ENCODE measurements at regions not wholly inside any gene's neighbourhood (a gene's known extent, or its start where the extent isn't known, plus 50 kb on each side); places are given as distances from the start of the nearest gene placed in this dataset.
"Not testable (repeated sequence)": the region's sequence is repeated elsewhere in the genome, so short reads cannot be mapped to it uniquely, and the experiment has no call there.

GRCh38 chr2:83994633-83995179 lies 464.4 kb downstream of the SUCLG1 start:
- no peaks in the 10 kb centered on the region for H3K36me3 ChIP-seq (ENCODE audit: insufficient read depth, low read length)
- H3K27ac ChIP-seq, result no peak overlapping the region
- H3K9me3 ChIP-seq (ENCODE audit: low read depth, low read length), result no peaks in the 10 kb centered on the region
- H3K4me3 ChIP-seq, result no peak overlapping the region
- no peak overlapping the region for H3K9ac ChIP-seq (ENCODE audit: insufficient read length)
- TF ChIP-seq EZH2 (IDR thresholded peaks at IDR 0.05) (no peak), FOXP2 (optimal IDR thresholded peaks at IDR 0.05; ENCODE audit: control extremely low read depth, extremely low read length, insufficient read depth) (no peak), POLR2AphosphoS5 (IDR thresholded peaks at IDR 0.05; ENCODE audit: borderline replicate concordance, low read depth, low read length) (no peak)
- no peak for DNase-seq (ENCODE audit: low read depth, low spot score)

- no peak for TF ChIP-seq FOXP2 (optimal IDR thresholded peaks at IDR 0.05; ENCODE audit: control extremely low read depth, extremely low read length, insufficient read depth)
- TF ChIP-seq EZH2 (IDR thresholded peaks at IDR 0.05), result no peak
- no peak for TF ChIP-seq POLR2AphosphoS5 (IDR thresholded peaks at IDR 0.05; ENCODE audit: borderline replicate concordance, low read depth, low read length)
- Histone ChIP-seq H3K36me3 (ENCODE audit: insufficient read depth, low read length) (no peaks in the 10 kb centered on the region), H3K4me3 (no peak overlapping the region), H3K9ac (ENCODE audit: insufficient read length) (no peak overlapping the region), H3K27ac (no peak overlapping the region), H3K9me3 (ENCODE audit: low read depth, low read length) (no peaks in the 10 kb centered on the region)
- DNase-seq (ENCODE audit: low read depth, low spot score), result no peak
Measured at GRCh38 chr2:83993873-83994632, 465.0 kb downstream of the SUCLG1 start.

- H3K9me3 ChIP-seq (ENCODE audit: low read depth, low read length), result no peaks in the 10 kb centered on the region
- no peaks in the 10 kb centered on the region for H3K36me3 ChIP-seq (ENCODE audit: insufficient read depth, low read length)
- no peak for DNase-seq (ENCODE audit: low read depth, low spot score)
- no peak overlapping the region for H3K27ac ChIP-seq
- TF ChIP-seq FOXP2 (optimal IDR thresholded peaks at IDR 0.05; ENCODE audit: control extremely low read depth, extremely low read length, insufficient read depth), result no peak
- no peak for TF ChIP-seq EZH2 (IDR thresholded peaks at IDR 0.05)
- TF ChIP-seq POLR2AphosphoS5 (IDR thresholded peaks at IDR 0.05; ENCODE audit: borderline replicate concordance, low read depth, low read length), result no peak
- no peak overlapping the region for H3K9ac ChIP-seq (ENCODE audit: insufficient read length)
- no peak overlapping the region for H3K4me3 ChIP-seq
Measured at GRCh38 chr2:83991992-83992391, 467.1 kb downstream of the SUCLG1 start.

GRCh38 chr2:83990636-83991035 lies 468.4 kb downstream of the SUCLG1 start:
- no peak overlapping the region for H3K4me3 ChIP-seq
- no peaks in the 10 kb centered on the region for H3K36me3 ChIP-seq (ENCODE audit: insufficient read depth, low read length)
- H3K27ac ChIP-seq, result no peak overlapping the region
- DNase-seq (ENCODE audit: low read depth, low spot score), result no peak
- TF ChIP-seq POLR2AphosphoS5 (IDR thresholded peaks at IDR 0.05; ENCODE audit: borderline replicate concordance, low read depth, low read length), result no peak
- no peak for TF ChIP-seq EZH2 (IDR thresholded peaks at IDR 0.05)
- no peak for TF ChIP-seq FOXP2 (optimal IDR thresholded peaks at IDR 0.05; ENCODE audit: control extremely low read depth, extremely low read length, insufficient read depth)
- no peak overlapping the region for H3K9ac ChIP-seq (ENCODE audit: insufficient read length)
- H3K9me3 ChIP-seq (ENCODE audit: low read depth, low read length), result no peaks in the 10 kb centered on the region

- H3K27ac ChIP-seq; H3K4me3 ChIP-seq; H3K36me3 ChIP-seq (ENCODE audit: insufficient read depth, low read length): not testable (repeated sequence)
Measured at GRCh38 chr2:83976628-83977027, 482.5 kb downstream of the SUCLG1 start.

GRCh38 chr2:83972128-83972527 lies 487.0 kb downstream of the SUCLG1 start:
- no peak for TF ChIP-seq EZH2 (IDR thresholded peaks at IDR 0.05)
- no peak for TF ChIP-seq FOXP2 (optimal IDR thresholded peaks at IDR 0.05; ENCODE audit: control extremely low read depth, extremely low read length, insufficient read depth)
- no peak for TF ChIP-seq POLR2AphosphoS5 (IDR thresholded peaks at IDR 0.05; ENCODE audit: borderline replicate concordance, low read depth, low read length)
- Histone ChIP-seq H3K36me3 (ENCODE audit: insufficient read depth, low read length) (no peaks in the 10 kb centered on the region), H3K27ac (no peak overlapping the region), H3K9me3 (ENCODE audit: low read depth, low read length) (no peaks in the 10 kb centered on the region), H3K9ac (ENCODE audit: insufficient read length) (no peak overlapping the region), H3K4me3 (no peak overlapping the region)
- no peak for DNase-seq (ENCODE audit: low read depth, low spot score)

More at GRCh38 chr2:83976628-83977027, 482.5 kb downstream of the SUCLG1 start:
- H3K9me3 ChIP-seq (ENCODE audit: low read depth, low read length); H3K9ac ChIP-seq (ENCODE audit: insufficient read length); DNase-seq (ENCODE audit: low read depth, low spot score): not testable (repeated sequence)

- Histone ChIP-seq H3K27ac (no peak overlapping the region), H3K9me3 (ENCODE audit: low read depth, low read length) (no peaks in the 10 kb centered on the region), H3K4me3 (no peak overlapping the region), H3K9ac (ENCODE audit: insufficient read length) (no peak overlapping the region), H3K36me3 (ENCODE audit: insufficient read depth, low read length) (no peaks in the 10 kb centered on the region)
- DNase-seq (ENCODE audit: low read depth, low spot score), result no peak
- TF ChIP-seq POLR2AphosphoS5 (IDR thresholded peaks at IDR 0.05; ENCODE audit: borderline replicate concordance, low read depth, low read length) (no peak), EZH2 (IDR thresholded peaks at IDR 0.05) (no peak), FOXP2 (optimal IDR thresholded peaks at IDR 0.05; ENCODE audit: control extremely low read depth, extremely low read length, insufficient read depth) (no peak)
Measured at GRCh38 chr2:83971547-83971946, 487.5 kb downstream of the SUCLG1 start.

- H3K36me3 ChIP-seq (ENCODE audit: insufficient read depth, low read length), result no peaks in the 10 kb centered on the region
- no peak overlapping the region for H3K4me3 ChIP-seq
- no peaks in the 10 kb centered on the region for H3K9me3 ChIP-seq (ENCODE audit: low read depth, low read length)
- TF ChIP-seq FOXP2 (optimal IDR thresholded peaks at IDR 0.05; ENCODE audit: control extremely low read depth, extremely low read length, insufficient read depth) (no peak), POLR2AphosphoS5 (IDR thresholded peaks at IDR 0.05; ENCODE audit: borderline replicate concordance, low read depth, low read length) (no peak), EZH2 (IDR thresholded peaks at IDR 0.05) (no peak)
- no peak overlapping the region for H3K27ac ChIP-seq
- no peak for DNase-seq (ENCODE audit: low read depth, low spot score)
- H3K9ac ChIP-seq (ENCODE audit: insufficient read length), result no peak overlapping the region
Measured at GRCh38 chr2:83970217-83970929, 488.7 kb downstream of the SUCLG1 start.

All from SK-N-MC (cell line).